K562 (cell line): ENCODE measurements at regions not wholly inside any gene's neighbourhood (a gene's known extent, or its start where the extent isn't known, plus 50 kb on each side); places are given as distances from the start of the nearest gene placed in this dataset.

Experiments
- BDP1 ChIP-seq: IDR thresholded peaks from 3 replicates; pipeline ENCODE4 v1.6.1; 2011; ENCODE audit not compliant: insufficient read length, insufficient read depth
- CHAMP1 ChIP-seq: fragments of 450-650 bp; IDR thresholded peaks from 2 replicates; pipeline ENCODE4 v1.6.1; 2016; ENCODE audit warnings: mild to moderate bottlenecking
- CHCHD3 ChIP-seq: fragments of 250-450 bp; sonication (Bioruptor Pico); IDR thresholded peaks from 2 replicates; pipeline ENCODE4 v2.1.2; 2022; ENCODE audit warnings: mild to moderate bottlenecking
- CREB5 ChIP-seq: fragments of 250-450 bp; sonication (Bioruptor Pico); IDR thresholded peaks from 2 replicates; pipeline ENCODE4 v1.5.0; 2020; ENCODE audit warnings: mild to moderate bottlenecking
- EGR1 ChIP-seq: fragments of 450-650 bp; conservative IDR thresholded peaks from 2 replicates; pipeline ENCODE4 v1.6.1; 2017; ENCODE audit warnings: mild to moderate bottlenecking
- EP300 ChIP-seq: IDR thresholded peaks from 2 replicates; pipeline ENCODE4 v1.6.1; 2012; ENCODE audit warnings: low read length, improper control_type of control experiment
- FOSL1 ChIP-seq: fragments of 200-800 bp; sonication (Bioruptor generic); conservative IDR thresholded peaks from 2 replicates; pipeline ENCODE4 v1.6.1; 2016; ENCODE audit warnings: missing genetic modification characterization, missing compliant biosample characterization
- FOXA3 ChIP-seq, 2 experiments: fragments of 450-650 bp in 1 of 2; sonication (generic) in 1 of 2; formaldehyde crosslinking; IDR thresholded peaks in 1 of 2; conservative IDR thresholded peaks in 1 of 2; 2 replicates each; pipeline versions ENCODE4 v1.4.0 to v1.8.0; 2020 to 2022; ENCODE audit warnings: mild to moderate bottlenecking in 2 of 2, missing genetic modification reagents in 1 of 2
- FOXK2 ChIP-seq, 2 experiments: fragments of 450-650 bp; IDR thresholded peaks in 1 of 2; conservative IDR thresholded peaks in 1 of 2; 2 replicates each; pipeline ENCODE4 v1.6.1; 2016; ENCODE audit warnings: low read depth in 2 of 2, mild to moderate bottlenecking in 1 of 2
- MEIS2 ChIP-seq: fragments of 450-650 bp; IDR thresholded peaks from 2 replicates; pipeline ENCODE4 v1.6.1; 2014; ENCODE audit warnings: mild to moderate bottlenecking; ENCODE audit not compliant: partially characterized antibody
- MYBL2 ChIP-seq, 2 experiments: fragments of 450-650 bp in 1 of 2; sonication (generic) in 1 of 2; formaldehyde crosslinking in 1 of 2; IDR thresholded peaks; 2 replicates each; pipeline versions ENCODE4 v1.6.1 to v1.8.1; 2017 to 2022; ENCODE audit warnings: borderline replicate concordance in 1 of 2, inconsistent platforms in 1 of 2, low read depth in 1 of 2, mild to moderate bottlenecking in 1 of 2, missing genetic modification reagents in 1 of 2, moderate library complexity in 1 of 2
- NR2C2 ChIP-seq, 2 experiments: fragments of 200-800 bp in 1 of 2; sonication (Bioruptor generic) in 1 of 2; sonication (generic) in 1 of 2; formaldehyde crosslinking in 1 of 2; IDR thresholded peaks; 2 replicates each; pipeline versions ENCODE4 v1.6.1 to v1.8.0; 2016 to 2022; ENCODE audit warnings: mild to moderate bottlenecking in 1 of 2, missing compliant biosample characterization in 1 of 2, missing genetic modification characterization in 1 of 2, missing genetic modification reagents in 1 of 2
- NR4A1 ChIP-seq, 2 experiments: fragments of 250-450 bp in 1 of 2; fragments of 450-650 bp in 1 of 2; sonication (Bioruptor Pico) in 1 of 2; IDR thresholded peaks; 2 replicates each; pipeline versions ENCODE4 v1.4.0 to v1.6.1; 2016 to 2020; ENCODE audit warnings: mild to moderate bottlenecking in 2 of 2, missing compliant biosample characterization in 1 of 2, missing genetic modification characterization in 1 of 2, moderate library complexity in 1 of 2
- PCBP2 ChIP-seq: fragments of 200-400 bp; formaldehyde crosslinking; IDR thresholded peaks from 2 replicates; pipeline ENCODE4 v1.6.1; 2018; ENCODE audit warnings: low read length, low read depth, mild to moderate bottlenecking, moderate library complexity; ENCODE audit not compliant: poor library complexity, severe bottlenecking
- PURB ChIP-seq: sonication (generic); formaldehyde crosslinking; IDR thresholded peaks from 2 replicates; pipeline ENCODE4 v1.9.0; 2021; ENCODE audit warnings: low read depth, mild to moderate bottlenecking, missing genetic modification reagents
- RAD21 ChIP-seq, 2 experiments: fragments of 250-450 bp in 1 of 2; fragments of 450-650 bp in 1 of 2; sonication (Bioruptor Pico) in 1 of 2; formaldehyde crosslinking in 1 of 2; IDR thresholded peaks in 1 of 2; conservative IDR thresholded peaks in 1 of 2; 2 replicates each; pipeline versions ENCODE4 v1.4.0 to v1.8.0; 2020 to 2022; ENCODE audit warnings: mild to moderate bottlenecking in 2 of 2, moderate library complexity in 1 of 2
- RFX7 ChIP-seq: fragments of 250-450 bp; sonication (Bioruptor Pico); IDR thresholded peaks from 2 replicates; pipeline ENCODE4 v1.5.1; 2021; ENCODE audit warnings: mild to moderate bottlenecking
- SETDB1 ChIP-seq: IDR thresholded peaks from one replicate; pipeline ENCODE4 v1.6.1; 2012; ENCODE audit warnings: low read length, control low read depth, inconsistent platforms
- ZNF134 ChIP-seq: fragments of 250-450 bp; sonication (Bioruptor Pico); conservative IDR thresholded peaks from 2 replicates; pipeline ENCODE4 v1.4.0; 2020
- ZNF586 ChIP-seq: fragments of 450-650 bp; formaldehyde crosslinking; conservative IDR thresholded peaks from 2 replicates; pipeline ENCODE4 v1.4.0; 2020; ENCODE audit warnings: mild to moderate bottlenecking, moderate library complexity
- ZZZ3 ChIP-seq: fragments of 450-650 bp; IDR thresholded peaks from 2 replicates; pipeline ENCODE4 v1.6.1; 2016; ENCODE audit warnings: antibody characterized with exemption, mild to moderate bottlenecking, moderate library complexity
- TF ChIP-seq, protein P1 (sequence below): fragments of 450-650 bp; formaldehyde crosslinking; IDR thresholded peaks from 2 replicates; pipeline ENCODE4 v1.4.0; 2020; ENCODE audit warnings: mild to moderate bottlenecking, moderate library complexity

- TF ChIP-seq CREB5 (CRISPR knock-in tag) (no peak), EGR1 (peak; percentile 89), NR2C2 (CRISPR knock-in tag; IDR thresholded peaks at IDR 0.05) (no peak), NR2C2 (tag; IDR thresholded peaks at IDR 0.05) (peak; percentile 52; the same call in 1 of the 2 replicates), FOXK2 (conservative IDR thresholded peaks at IDR 0.05 in 1 of 2, IDR thresholded peaks at IDR 0.05 in 1 of 2; ENCODE audit: low read depth in 2 of 2) (peak in 1 of 2 experiments; percentile 21; a peak in 1 of 4 replicates), ZNF586 (CRISPR knock-in tag) (no peak), FOSL1 (peak; percentile 35), PCBP2 (no peak), CHCHD3 (CRISPR knock-in tag) (no peak), RAD21 (CRISPR knock-in tag; conservative IDR thresholded peaks at IDR 0.05 in 1 of 2, IDR thresholded peaks at IDR 0.05 in 1 of 2) (peak; percentile 52 to 64; a peak in 3 of 4 replicates), MYBL2 (IDR thresholded peaks at IDR 0.05; ENCODE audit: low read depth) (no peak), MYBL2 (CRISPR knock-in tag; IDR thresholded peaks at IDR 0.05; ENCODE audit: borderline replicate concordance) (no peak), CHAMP1 (no peak), ZNF134 (no peak), RFX7 (CRISPR knock-in tag) (no peak), ZZZ3 (no peak), EP300 (peak; percentile 96), PURB (CRISPR knock-in tag) (no peak), MEIS2 (peak; percentile 93), BDP1 (no peak), FOXA3 (CRISPR knock-in tag; conservative IDR thresholded peaks at IDR 0.05 in 1 of 2, IDR thresholded peaks at IDR 0.05 in 1 of 2) (no peak), NR4A1 (CRISPR knock-in tag; IDR thresholded peaks at IDR 0.05) (no peak), NR4A1 (tag; IDR thresholded peaks at IDR 0.05) (no peak), SETDB1 (no peak)
- TF ChIP-seq, protein P1, sequence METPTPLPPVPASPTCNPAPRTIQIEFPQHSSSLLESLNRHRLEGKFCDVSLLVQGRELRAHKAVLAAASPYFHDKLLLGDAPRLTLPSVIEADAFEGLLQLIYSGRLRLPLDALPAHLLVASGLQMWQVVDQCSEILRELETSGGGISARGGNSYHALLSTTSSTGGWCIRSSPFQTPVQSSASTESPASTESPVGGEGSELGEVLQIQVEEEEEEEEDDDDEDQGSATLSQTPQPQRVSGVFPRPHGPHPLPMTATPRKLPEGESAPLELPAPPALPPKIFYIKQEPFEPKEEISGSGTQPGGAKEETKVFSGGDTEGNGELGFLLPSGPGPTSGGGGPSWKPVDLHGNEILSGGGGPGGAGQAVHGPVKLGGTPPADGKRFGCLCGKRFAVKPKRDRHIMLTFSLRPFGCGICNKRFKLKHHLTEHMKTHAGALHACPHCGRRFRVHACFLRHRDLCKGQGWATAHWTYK (CRISPR knock-in tag): no peak
Observed at GRCh38 chr12:4153343-4153892, 120.1 kb upstream of the CCND2 start (continued).
